SK-N-SH treated with all-trans-retinoic acid at 6 μM for 48 hours (cell line): ENCODE measurements at regions not wholly inside any gene's neighbourhood (a gene's known extent, or its start where the extent isn't known, plus 50 kb on each side); places are given as distances from the start of the nearest gene placed in this dataset.

Source experiments
- ATAC-seq: fragments of 200-7000 bp; cut with Tn5 transposase; 3 replicates; pipeline ENCODE4 v1.9.1; 2020; ENCODE audit warnings: mild to moderate bottlenecking, moderate library complexity
- ARNTL ChIP-seq: fragments of 450-650 bp; formaldehyde crosslinking; IDR thresholded peaks from 2 replicates; pipeline ENCODE4 v1.5.0; 2020; ENCODE audit warnings: low read depth, mild to moderate bottlenecking, moderate library complexity, borderline replicate concordance
- BACH2 ChIP-seq: fragments of 250-450 bp; sonication (Bioruptor Pico); IDR thresholded peaks from 2 replicates; pipeline ENCODE4 v1.9.0; 2021; ENCODE audit warnings: mild to moderate bottlenecking, borderline replicate concordance
- CSDC2 ChIP-seq: fragments of 250-450 bp; sonication (Bioruptor Pico); IDR thresholded peaks from 2 replicates; pipeline ENCODE4 v1.5.0; 2020; ENCODE audit warnings: mild to moderate bottlenecking, moderate library complexity
- ESRRG ChIP-seq: fragments of 250-450 bp; sonication (Bioruptor Pico); IDR thresholded peaks from 2 replicates; pipeline ENCODE4 v1.6.1; 2021; ENCODE audit warnings: mild to moderate bottlenecking
- GLIS3 ChIP-seq: fragments of 250-450 bp; sonication (Bioruptor Pico); IDR thresholded peaks from 2 replicates; pipeline ENCODE4 v1.5.0; 2020; ENCODE audit warnings: mild to moderate bottlenecking, moderate library complexity
- ISL1 ChIP-seq: fragments of 250-450 bp; sonication (Bioruptor Pico); IDR thresholded peaks from 2 replicates; pipeline ENCODE4 v2.1.2; 2022; ENCODE audit warnings: mild to moderate bottlenecking, moderate library complexity
- OSR1 ChIP-seq: fragments of 250-450 bp; sonication (Bioruptor Pico); IDR thresholded peaks from 2 replicates; pipeline ENCODE4 v1.8.0; 2022; ENCODE audit warnings: moderate library complexity, mild to moderate bottlenecking, inconsistent platforms
- PPARA ChIP-seq: fragments of 250-450 bp; sonication (Bioruptor Pico); IDR thresholded peaks from 2 replicates; pipeline ENCODE4 v1.5.0; 2020; ENCODE audit warnings: mild to moderate bottlenecking, borderline replicate concordance
- RARB ChIP-seq: fragments of 250-450 bp; sonication (Bioruptor Pico); IDR thresholded peaks from 2 replicates; pipeline ENCODE4 v1.8.0; 2021; ENCODE audit warnings: mild to moderate bottlenecking, moderate library complexity
- SNAI2 ChIP-seq: fragments of 250-450 bp; sonication (Bioruptor Pico); IDR thresholded peaks from 2 replicates; pipeline ENCODE4 v1.5.0; 2020; ENCODE audit warnings: mild to moderate bottlenecking, moderate library complexity
- TCF4 ChIP-seq: fragments of 250-450 bp; sonication (Bioruptor Pico); IDR thresholded peaks from 2 replicates; pipeline ENCODE4 v1.8.0; 2021; ENCODE audit warnings: mild to moderate bottlenecking, moderate library complexity, borderline replicate concordance
- TOX ChIP-seq: fragments of 250-450 bp; sonication (Bioruptor Pico); IDR thresholded peaks from 2 replicates; pipeline ENCODE4 v1.8.0; 2021; ENCODE audit warnings: mild to moderate bottlenecking, moderate library complexity, borderline replicate concordance
- ZC3H10 ChIP-seq: fragments of 250-450 bp; sonication (Bioruptor Pico); IDR thresholded peaks from 2 replicates; pipeline ENCODE4 v1.5.1; 2021; ENCODE audit warnings: mild to moderate bottlenecking, moderate library complexity
- ZFP3 ChIP-seq: fragments of 250-450 bp; sonication (Bioruptor Pico); IDR thresholded peaks from 2 replicates; pipeline ENCODE4 v1.5.0; 2020; ENCODE audit warnings: mild to moderate bottlenecking, moderate library complexity
- ZFP30 ChIP-seq: fragments of 450-650 bp; formaldehyde crosslinking; IDR thresholded peaks from 2 replicates; pipeline ENCODE4 v1.5.0; 2022; ENCODE audit warnings: mild to moderate bottlenecking, moderate library complexity
- ZNF565 ChIP-seq: fragments of 450-650 bp; formaldehyde crosslinking; conservative IDR thresholded peaks from 2 replicates; pipeline ENCODE4 v1.5.0; 2020; ENCODE audit warnings: low read depth, mild to moderate bottlenecking, moderate library complexity
- ZNF70 ChIP-seq: fragments of 450-650 bp; formaldehyde crosslinking; IDR thresholded peaks from 2 replicates; pipeline ENCODE4 v1.5.0; 2020; ENCODE audit warnings: mild to moderate bottlenecking, moderate library complexity
- ZNF8 ChIP-seq: fragments of 450-650 bp; formaldehyde crosslinking; IDR thresholded peaks from 2 replicates; pipeline ENCODE4 v1.5.0; 2020; ENCODE audit warnings: mild to moderate bottlenecking, moderate library complexity
- TF ChIP-seq, protein P1 (sequence below): fragments of 250-450 bp; sonication (Bioruptor Pico); IDR thresholded peaks from 2 replicates; pipeline ENCODE4 v1.5.1; 2020; ENCODE audit warnings: low read depth, mild to moderate bottlenecking, moderate library complexity
- TF ChIP-seq, protein P2 (sequence below): fragments of 250-450 bp; sonication (Bioruptor Pico); IDR thresholded peaks from 2 replicates; pipeline ENCODE4 v1.8.0; 2020; ENCODE audit warnings: mild to moderate bottlenecking, moderate library complexity, borderline replicate concordance
- TF ChIP-seq, protein P3 (sequence below): fragments of 250-450 bp; sonication (Bioruptor Pico); IDR thresholded peaks from 2 replicates; pipeline ENCODE4 v1.8.0; 2021; ENCODE audit warnings: low read depth, mild to moderate bottlenecking, moderate library complexity, borderline replicate concordance
- TF ChIP-seq, protein P4 (sequence below): fragments of 250-450 bp; sonication (Bioruptor Pico); IDR thresholded peaks from 2 replicates; pipeline ENCODE4 v1.5.0; 2020; ENCODE audit warnings: mild to moderate bottlenecking, moderate library complexity
- TF ChIP-seq, protein P5 (sequence below): fragments of 250-450 bp; sonication (Bioruptor Pico); IDR thresholded peaks from 2 replicates; pipeline ENCODE4 v1.5.1; 2021; ENCODE audit warnings: mild to moderate bottlenecking, moderate library complexity

DNA sequence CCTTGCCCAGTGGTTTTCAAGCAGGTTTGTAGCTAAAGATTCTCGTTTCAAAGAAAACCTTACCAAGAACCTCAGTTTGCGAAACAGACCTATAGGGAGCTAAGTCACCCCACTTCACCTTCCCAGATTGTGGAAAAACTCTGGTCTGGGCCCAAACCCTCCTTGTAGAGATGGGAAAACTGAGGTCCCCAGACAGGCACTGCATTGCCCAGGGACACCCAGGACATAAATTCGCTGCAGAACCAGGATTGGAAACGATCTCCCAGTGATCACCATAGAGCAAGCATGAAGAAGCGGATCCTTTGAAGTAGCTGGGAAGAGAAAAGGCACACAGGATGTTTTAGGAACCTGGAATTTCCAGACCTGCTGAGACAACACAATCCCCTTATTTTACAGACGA, 85.6 kb upstream of the PIAS1 start:
- peak; percentile 12 for ATAC-seq

DNA sequence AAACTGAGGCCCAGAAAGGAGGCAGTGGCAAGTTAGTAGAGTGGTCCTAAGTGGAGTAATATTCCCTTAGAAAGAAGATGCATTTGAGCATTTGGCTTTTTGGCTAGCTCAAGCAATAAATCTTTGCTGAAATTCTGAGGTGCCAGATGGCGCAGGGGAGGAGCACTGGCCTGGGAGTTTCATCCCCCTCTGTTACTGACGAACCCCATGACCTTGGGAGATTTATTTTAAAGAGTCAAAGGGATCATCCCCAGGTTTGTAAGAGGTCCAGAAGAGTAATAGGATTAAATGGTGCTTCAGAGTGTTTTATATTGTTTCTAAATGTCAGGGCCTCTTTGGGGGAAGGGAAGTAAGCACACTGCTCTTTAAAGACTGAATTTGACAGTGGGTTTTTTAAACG, 85.1 kb upstream of the PIAS1 start:
- ATAC-seq: no peak
- TF ChIP-seq TCF4 (CRISPR knock-in tag) (no peak), PPARA (no peak), ARNTL (CRISPR knock-in tag) (no peak), TOX (CRISPR knock-in tag) (no peak), ZFP3 (CRISPR knock-in tag) (no peak), BACH2 (CRISPR knock-in tag) (no peak), ZFP30 (CRISPR knock-in tag) (no peak), ZC3H10 (CRISPR knock-in tag) (no peak), ISL1 (CRISPR knock-in tag) (no peak), CSDC2 (no peak), OSR1 (CRISPR knock-in tag) (no peak), ZNF8 (CRISPR knock-in tag) (no peak)
- TF ChIP-seq, protein P1, sequence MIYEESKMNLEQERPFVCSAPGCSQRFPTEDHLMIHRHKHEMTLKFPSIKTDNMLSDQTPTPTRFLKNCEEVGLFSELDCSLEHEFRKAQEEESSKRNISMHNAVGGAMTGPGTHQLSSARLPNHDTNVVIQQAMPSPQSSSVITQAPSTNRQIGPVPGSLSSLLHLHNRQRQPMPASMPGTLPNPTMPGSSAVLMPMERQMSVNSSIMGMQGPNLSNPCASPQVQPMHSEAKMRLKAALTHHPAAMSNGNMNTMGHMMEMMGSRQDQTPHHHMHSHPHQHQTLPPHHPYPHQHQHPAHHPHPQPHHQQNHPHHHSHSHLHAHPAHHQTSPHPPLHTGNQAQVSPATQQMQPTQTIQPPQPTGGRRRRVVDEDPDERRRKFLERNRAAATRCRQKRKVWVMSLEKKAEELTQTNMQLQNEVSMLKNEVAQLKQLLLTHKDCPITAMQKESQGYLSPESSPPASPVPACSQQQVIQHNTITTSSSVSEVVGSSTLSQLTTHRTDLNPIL (CRISPR knock-in tag): no peak
- TF ChIP-seq, protein P2, sequence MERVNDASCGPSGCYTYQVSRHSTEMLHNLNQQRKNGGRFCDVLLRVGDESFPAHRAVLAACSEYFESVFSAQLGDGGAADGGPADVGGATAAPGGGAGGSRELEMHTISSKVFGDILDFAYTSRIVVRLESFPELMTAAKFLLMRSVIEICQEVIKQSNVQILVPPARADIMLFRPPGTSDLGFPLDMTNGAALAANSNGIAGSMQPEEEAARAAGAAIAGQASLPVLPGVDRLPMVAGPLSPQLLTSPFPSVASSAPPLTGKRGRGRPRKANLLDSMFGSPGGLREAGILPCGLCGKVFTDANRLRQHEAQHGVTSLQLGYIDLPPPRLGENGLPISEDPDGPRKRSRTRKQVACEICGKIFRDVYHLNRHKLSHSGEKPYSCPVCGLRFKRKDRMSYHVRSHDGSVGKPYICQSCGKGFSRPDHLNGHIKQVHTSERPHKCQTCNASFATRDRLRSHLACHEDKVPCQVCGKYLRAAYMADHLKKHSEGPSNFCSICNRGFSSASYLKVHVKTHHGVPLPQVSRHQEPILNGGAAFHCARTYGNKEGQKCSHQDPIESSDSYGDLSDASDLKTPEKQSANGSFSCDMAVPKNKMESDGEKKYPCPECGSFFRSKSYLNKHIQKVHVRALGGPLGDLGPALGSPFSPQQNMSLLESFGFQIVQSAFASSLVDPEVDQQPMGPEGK: no peak

More for the DNA sequence above, 85.6 kb upstream of the PIAS1 start:
- TF ChIP-seq ZFP3 (CRISPR knock-in tag) (no peak), ISL1 (CRISPR knock-in tag) (no peak), TCF4 (CRISPR knock-in tag) (no peak), ZNF8 (CRISPR knock-in tag) (no peak), ZNF565 (no peak), ESRRG (CRISPR knock-in tag) (no peak), ZNF70 (no peak), ZFP30 (CRISPR knock-in tag) (no peak), OSR1 (CRISPR knock-in tag) (no peak), TOX (CRISPR knock-in tag) (no peak)
- TF ChIP-seq, protein P2: no peak
- TF ChIP-seq, protein P3, sequence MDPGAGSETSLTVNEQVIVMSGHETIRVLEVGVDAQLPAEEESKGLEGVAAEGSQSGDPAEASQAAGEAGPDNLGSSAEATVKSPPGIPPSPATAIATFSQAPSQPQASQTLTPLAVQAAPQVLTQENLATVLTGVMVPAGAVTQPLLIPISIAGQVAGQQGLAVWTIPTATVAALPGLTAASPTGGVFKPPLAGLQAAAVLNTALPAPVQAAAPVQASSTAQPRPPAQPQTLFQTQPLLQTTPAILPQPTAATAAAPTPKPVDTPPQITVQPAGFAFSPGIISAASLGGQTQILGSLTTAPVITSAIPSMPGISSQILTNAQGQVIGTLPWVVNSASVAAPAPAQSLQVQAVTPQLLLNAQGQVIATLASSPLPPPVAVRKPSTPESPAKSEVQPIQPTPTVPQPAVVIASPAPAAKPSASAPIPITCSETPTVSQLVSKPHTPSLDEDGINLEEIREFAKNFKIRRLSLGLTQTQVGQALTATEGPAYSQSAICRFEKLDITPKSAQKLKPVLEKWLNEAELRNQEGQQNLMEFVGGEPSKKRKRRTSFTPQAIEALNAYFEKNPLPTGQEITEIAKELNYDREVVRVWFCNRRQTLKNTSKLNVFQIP: no peak

DNA sequence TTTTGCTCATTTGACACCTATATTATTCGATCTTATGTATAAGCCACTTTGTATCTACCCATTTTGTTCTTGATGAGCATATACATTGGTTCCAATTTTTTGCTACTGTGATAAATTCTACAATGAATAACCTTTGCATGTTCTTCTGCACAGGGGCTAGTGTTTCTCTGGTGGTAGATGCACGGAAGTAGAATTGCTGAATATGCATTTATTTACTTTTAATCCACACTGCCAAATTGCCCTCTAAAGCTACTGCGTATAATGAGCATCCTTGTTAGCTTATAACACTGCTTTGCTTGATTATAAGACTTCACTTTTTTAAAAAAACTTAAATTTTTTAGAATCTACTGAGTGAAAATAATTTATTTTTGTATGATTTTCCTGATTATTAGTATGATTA, 84.2 kb upstream of the PIAS1 start:
- no peak for TF ChIP-seq ZNF565

DNA sequence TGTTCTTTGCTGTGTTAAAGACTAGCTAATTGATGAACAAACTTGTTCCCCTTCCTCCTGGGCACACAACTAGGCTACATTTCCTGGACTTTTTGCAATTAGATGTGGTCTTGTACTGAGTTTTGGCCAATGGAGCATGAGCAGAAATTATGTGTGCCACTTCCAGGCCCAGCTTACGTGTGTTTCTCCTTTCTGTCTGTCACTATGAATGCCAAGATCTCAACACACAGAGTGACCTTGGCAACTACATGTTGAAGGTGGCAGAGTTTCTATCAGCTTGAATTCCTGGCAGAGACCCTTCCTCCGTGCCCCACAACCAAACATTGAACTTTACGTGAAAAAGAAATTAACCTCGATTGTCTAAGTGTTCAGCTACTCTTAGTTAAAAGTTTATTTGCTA, 81.7 kb upstream of the PIAS1 start:
- no peak for ATAC-seq
- TF ChIP-seq OSR1 (CRISPR knock-in tag) (no peak), ZFP30 (CRISPR knock-in tag) (no peak), ZNF565 (no peak), ISL1 (CRISPR knock-in tag) (no peak), ZNF8 (CRISPR knock-in tag) (no peak), GLIS3 (CRISPR knock-in tag) (no peak), ZNF70 (no peak), SNAI2 (CRISPR knock-in tag) (no peak), ESRRG (CRISPR knock-in tag) (no peak), PPARA (no peak), RARB (CRISPR knock-in tag) (no peak), ZFP3 (CRISPR knock-in tag) (no peak), ZC3H10 (CRISPR knock-in tag) (no peak)
- TF ChIP-seq, protein P4, sequence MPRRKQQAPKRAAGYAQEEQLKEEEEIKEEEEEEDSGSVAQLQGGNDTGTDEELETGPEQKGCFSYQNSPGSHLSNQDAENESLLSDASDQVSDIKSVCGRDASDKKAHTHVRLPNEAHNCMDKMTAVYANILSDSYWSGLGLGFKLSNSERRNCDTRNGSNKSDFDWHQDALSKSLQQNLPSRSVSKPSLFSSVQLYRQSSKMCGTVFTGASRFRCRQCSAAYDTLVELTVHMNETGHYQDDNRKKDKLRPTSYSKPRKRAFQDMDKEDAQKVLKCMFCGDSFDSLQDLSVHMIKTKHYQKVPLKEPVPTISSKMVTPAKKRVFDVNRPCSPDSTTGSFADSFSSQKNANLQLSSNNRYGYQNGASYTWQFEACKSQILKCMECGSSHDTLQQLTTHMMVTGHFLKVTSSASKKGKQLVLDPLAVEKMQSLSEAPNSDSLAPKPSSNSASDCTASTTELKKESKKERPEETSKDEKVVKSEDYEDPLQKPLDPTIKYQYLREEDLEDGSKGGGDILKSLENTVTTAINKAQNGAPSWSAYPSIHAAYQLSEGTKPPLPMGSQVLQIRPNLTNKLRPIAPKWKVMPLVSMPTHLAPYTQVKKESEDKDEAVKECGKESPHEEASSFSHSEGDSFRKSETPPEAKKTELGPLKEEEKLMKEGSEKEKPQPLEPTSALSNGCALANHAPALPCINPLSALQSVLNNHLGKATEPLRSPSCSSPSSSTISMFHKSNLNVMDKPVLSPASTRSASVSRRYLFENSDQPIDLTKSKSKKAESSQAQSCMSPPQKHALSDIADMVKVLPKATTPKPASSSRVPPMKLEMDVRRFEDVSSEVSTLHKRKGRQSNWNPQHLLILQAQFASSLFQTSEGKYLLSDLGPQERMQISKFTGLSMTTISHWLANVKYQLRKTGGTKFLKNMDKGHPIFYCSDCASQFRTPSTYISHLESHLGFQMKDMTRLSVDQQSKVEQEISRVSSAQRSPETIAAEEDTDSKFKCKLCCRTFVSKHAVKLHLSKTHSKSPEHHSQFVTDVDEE (CRISPR knock-in tag): no peak
- TF ChIP-seq, protein P5, sequence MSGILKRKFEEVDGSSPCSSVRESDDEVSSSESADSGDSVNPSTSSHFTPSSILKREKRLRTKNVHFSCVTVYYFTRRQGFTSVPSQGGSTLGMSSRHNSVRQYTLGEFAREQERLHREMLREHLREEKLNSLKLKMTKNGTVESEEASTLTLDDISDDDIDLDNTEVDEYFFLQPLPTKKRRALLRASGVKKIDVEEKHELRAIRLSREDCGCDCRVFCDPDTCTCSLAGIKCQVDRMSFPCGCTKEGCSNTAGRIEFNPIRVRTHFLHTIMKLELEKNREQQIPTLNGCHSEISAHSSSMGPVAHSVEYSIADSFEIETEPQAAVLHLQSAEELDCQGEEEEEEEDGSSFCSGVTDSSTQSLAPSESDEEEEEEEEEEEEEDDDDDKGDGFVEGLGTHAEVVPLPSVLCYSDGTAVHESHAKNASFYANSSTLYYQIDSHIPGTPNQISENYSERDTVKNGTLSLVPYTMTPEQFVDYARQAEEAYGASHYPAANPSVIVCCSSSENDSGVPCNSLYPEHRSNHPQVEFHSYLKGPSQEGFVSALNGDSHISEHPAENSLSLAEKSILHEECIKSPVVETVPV (CRISPR knock-in tag): no peak
- TF ChIP-seq, protein P1 (CRISPR knock-in tag): no peak

More for the DNA sequence above, 84.2 kb upstream of the PIAS1 start:
- no peak for ATAC-seq
